ENCODE measurements at regions not wholly inside any gene's neighbourhood (a gene's known extent, or its start where the extent isn't known, plus 50 kb on each side); places are given as distances from the start of the nearest gene placed in this dataset.

DNA sequence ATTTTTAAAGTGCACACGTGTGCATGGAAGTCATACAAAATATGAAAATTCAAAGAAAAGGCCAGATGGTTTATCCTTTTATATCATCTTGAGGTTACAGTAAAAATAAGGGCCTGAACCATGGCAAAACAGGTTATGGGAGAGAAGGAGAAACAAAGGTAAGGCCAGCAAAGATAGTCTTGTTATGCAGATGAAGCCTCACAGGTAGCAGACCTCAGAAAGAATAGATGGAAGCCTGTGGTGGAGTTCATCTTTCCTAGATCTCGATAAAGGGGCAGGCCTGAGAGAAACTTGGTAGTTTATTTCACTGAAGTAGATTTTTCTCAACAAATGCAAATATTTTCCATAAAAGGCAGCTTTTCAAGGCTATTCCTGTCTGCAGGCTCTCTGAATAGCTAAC, 693.8 kb downstream of the KHDRBS2 start:
- Histone ChIP-seq H3K79me1 (ENCODE audit: low read depth, low read length) (no peaks in the 10 kb centered on the region), H3K4me3 (ENCODE audit: extremely low read depth in 1 of 4, insufficient read depth in 2 of 4, low read depth in 3 of 4, low read length in 4 of 4) (no peak overlapping the region), H3K27ac (ENCODE audit: low read depth, low read length) (no peak overlapping the region), H3K9ac (replicated peaks in 1 of 4; ENCODE audit: extremely low read depth in 1 of 4, low read depth in 3 of 4, low read length in 3 of 4) (no peak overlapping the region), H2AK5ac (ENCODE audit: low read depth, low read length) (no peak overlapping the region), H3K23me2 (ENCODE audit: low read depth, low read length) (no peaks in the 10 kb centered on the region; the same call in 1 of the 2 replicates), H2BK5ac (ENCODE audit: low read depth, low read length) (no peak overlapping the region), H4K20me1 (replicated peaks in 1 of 2; ENCODE audit: control insufficient read depth in 1 of 2, insufficient read depth in 2 of 2, low read length in 2 of 2) (no peaks in the 10 kb centered on the region), H4K8ac (ENCODE audit: extremely low read depth, insufficient read depth, low read length) (no peak overlapping the region), H3K4me1 (replicated peaks in 1 of 4; ENCODE audit: control insufficient read depth in 3 of 4, insufficient read depth in 4 of 4, low read length in 3 of 4) (peaks cover 0 to 10% (median 6%) of the 10 kb centered on the region in 4 experiments; a peak in 3 of 7 replicates), H3K36me3 (ENCODE audit: control insufficient read depth in 2 of 4, insufficient read depth in 4 of 4, low read length in 3 of 4) (no peaks in the 10 kb centered on the region), H2BK120ac (replicated peaks; ENCODE audit: low read depth, low read length) (no peak overlapping the region), H2BK12ac (ENCODE audit: low read depth, low read length) (no peak overlapping the region), H3K9me3 (ENCODE audit: insufficient read depth in 2 of 2, low read depth in 1 of 2, low read length in 1 of 2) (no peaks in the 10 kb centered on the region), H3K79me2 (ENCODE audit: control insufficient read depth in 1 of 2, insufficient read depth in 2 of 2, low read length in 2 of 2) (no peaks in the 10 kb centered on the region), H3K18ac (ENCODE audit: extremely low read depth, low read length) (no peak overlapping the region), H3K56ac (replicated peaks; ENCODE audit: insufficient read length, low read depth, low read length) (no peak overlapping the region), H3K23ac (ENCODE audit: insufficient read length) (no peak overlapping the region), H2AFZ (ENCODE audit: low read length) (no peak overlapping the region), H3K27me3 (replicated peaks in 1 of 4; ENCODE audit: control insufficient read depth in 3 of 4, extremely low read depth in 1 of 4, insufficient read depth in 3 of 4, low read length in 3 of 4) (no peaks in the 10 kb centered on the region), H3K4ac (replicated peaks; ENCODE audit: insufficient read length, low read depth, low read length) (no peak overlapping the region), H4K5ac (ENCODE audit: insufficient read length, low read depth, low read length) (no peak overlapping the region), H3K4me2 (ENCODE audit: insufficient read depth in 1 of 2, low read depth in 2 of 2, low read length in 2 of 2) (no peak overlapping the region), H3K14ac (ENCODE audit: insufficient read length) (no peak overlapping the region), H2BK20ac (ENCODE audit: low read length) (no peak overlapping the region), H4K91ac (replicated peaks; ENCODE audit: insufficient read length, low read length) (no peak overlapping the region), H2BK15ac (ENCODE audit: low read length) (no peak overlapping the region)
- no peak for FAIRE-seq
- ChIA-PET POLR2A (ENCODE audit: partially characterized antibody) (no interaction called here), CTCF (ENCODE audit: partially characterized antibody) (no interaction called here)
- WGBS, 2 experiments (ENCODE audit: extremely low coverage in 1 of 2, insufficient coverage in 1 of 2, insufficient read length in 1 of 2, insufficient replicate concordance in 2 of 2, low coverage in 1 of 2, low lambda C conversion rate in 2 of 2, missing lambda C conversion rate in 1 of 2): 31% methylated on average over 2 of the region's 2 CpGs; no CpG with 5 or more reads in 1 of the 2 experiments
- no peak for DNase-seq (ENCODE audit: low read depth in 1 of 2, low spot score in 2 of 2)
- no peak for TF ChIP-seq ASH2L (IDR thresholded peaks at IDR 0.05; ENCODE audit: low read length)
- TF ChIP-seq TAF7 (optimal IDR thresholded peaks at IDR 0.05; ENCODE audit: borderline replicate concordance, low read depth, low read length): no peak
- no peak for TF ChIP-seq TBP (IDR thresholded peaks at IDR 0.05; ENCODE audit: low read depth, low read length)
- TF ChIP-seq SIX5 (IDR thresholded peaks at IDR 0.05; ENCODE audit: low read depth, low read length): no peak
- TF ChIP-seq RXRA (IDR thresholded peaks at IDR 0.05; ENCODE audit: insufficient read depth, low read depth, low read length): no peak
- TF ChIP-seq MAFK (IDR thresholded peaks at IDR 0.05; ENCODE audit: low read depth, low read length): no peak
- TF ChIP-seq RAD21 (IDR thresholded peaks at IDR 0.05 in 1 of 2, conservative IDR thresholded peaks at IDR 0.05 in 1 of 2; ENCODE audit: low read depth in 2 of 2, low read length in 2 of 2): no peak
- TF ChIP-seq CREB1 (IDR thresholded peaks at IDR 0.05): no peak
- TF ChIP-seq ATF2 (IDR thresholded peaks at IDR 0.05; ENCODE audit: low read length): no peak
- no peak for TF ChIP-seq SP2 (IDR thresholded peaks at IDR 0.05; ENCODE audit: low read length)
- no peak for TF ChIP-seq RFX5 (IDR thresholded peaks at IDR 0.05; ENCODE audit: borderline replicate concordance, low read depth, low read length)
- no peak for TF ChIP-seq JUN (IDR thresholded peaks at IDR 0.05; ENCODE audit: low read depth, low read length)
- TF ChIP-seq, protein P1, sequence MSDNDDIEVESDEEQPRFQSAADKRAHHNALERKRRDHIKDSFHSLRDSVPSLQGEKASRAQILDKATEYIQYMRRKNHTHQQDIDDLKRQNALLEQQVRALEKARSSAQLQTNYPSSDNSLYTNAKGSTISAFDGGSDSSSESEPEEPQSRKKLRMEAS (IDR thresholded peaks at IDR 0.05): no peak
- no peak for TF ChIP-seq CTBP2 (IDR thresholded peaks at IDR 0.05; ENCODE audit: borderline replicate concordance, insufficient read depth, insufficient read length, low read length)
